HG02938 (cell line): ENCODE measurements at regions not wholly inside any gene's neighbourhood (a gene's known extent, or its start where the extent isn't known, plus 50 kb on each side); places are given as distances from the start of the nearest gene placed in this dataset.

Experiments used
- ATAC-seq: cut with Tn5 transposase; IDR thresholded peaks from one replicate; pipeline ENCODE4 v1.9.1; 2021; ENCODE audit warnings: mild to moderate bottlenecking, moderate library complexity; ENCODE audit not compliant: unreplicated experiment

DNA sequence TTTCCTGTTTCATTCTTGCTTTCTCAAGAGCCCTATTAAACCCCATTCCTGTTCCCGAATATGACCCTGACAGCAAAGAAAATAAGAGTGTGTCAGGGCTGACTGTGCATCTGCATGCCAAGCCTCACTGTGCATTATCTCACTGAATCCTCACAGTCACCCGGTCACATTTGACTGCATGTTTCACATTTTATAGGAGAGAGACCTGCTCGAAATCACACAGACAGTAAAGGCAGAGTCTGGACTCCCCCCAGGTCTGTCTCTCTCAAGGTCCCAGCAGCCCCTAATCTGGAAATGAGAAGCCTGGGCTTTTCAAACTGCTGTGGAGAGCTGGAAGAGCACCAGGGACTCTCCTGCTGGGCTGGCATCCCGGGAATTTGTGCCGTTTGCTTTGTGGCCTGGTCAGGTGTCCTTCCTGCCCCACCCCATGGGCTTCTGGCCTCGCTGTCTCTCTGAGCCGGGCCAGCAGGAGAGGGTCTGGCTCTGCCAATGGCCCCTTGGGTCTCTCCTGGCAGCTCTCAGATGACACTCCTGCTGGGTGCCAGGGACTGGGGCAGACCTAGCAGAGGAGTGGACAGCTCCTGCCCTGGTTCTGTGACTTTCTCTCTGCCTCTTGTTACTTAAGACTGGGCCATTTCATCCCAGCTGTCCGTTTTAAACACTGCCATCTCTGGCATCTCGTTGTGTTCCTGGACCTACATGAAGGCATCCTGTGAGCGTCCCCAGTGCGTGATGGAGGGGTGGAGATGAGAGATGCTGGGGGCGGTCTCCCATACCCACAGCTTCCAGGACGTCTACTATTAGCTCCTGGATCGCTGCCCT is 173.6 kb downstream of the ARHGAP12 start:
- ATAC-seq: no peak

DNA sequence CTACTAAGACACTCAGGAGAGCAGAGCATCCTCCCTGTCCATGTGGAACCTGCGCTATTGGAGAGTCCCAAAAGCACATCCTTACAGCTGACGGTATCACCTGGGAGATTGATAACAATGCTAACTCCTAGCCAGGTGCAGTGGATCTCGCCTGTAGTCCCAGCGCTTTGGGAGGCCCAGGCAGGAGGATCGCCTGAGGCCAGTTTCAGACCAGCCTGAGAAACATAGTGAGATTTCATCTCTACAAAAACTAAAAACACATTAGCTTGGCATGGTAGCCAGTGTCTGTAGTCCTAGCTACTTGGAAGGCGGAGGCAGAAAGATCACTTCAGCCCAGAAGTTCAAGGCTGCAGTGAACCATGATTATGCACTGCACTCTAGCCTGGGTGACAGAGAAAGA is 174.9 kb downstream of the ARHGAP12 start:
- no peak for ATAC-seq

GRCh38 chr10:31752170-31752569 is 176.5 kb downstream of the ARHGAP12 start:
- ATAC-seq: no peak

- ATAC-seq: no peak
Observed at GRCh38 chr10:31751738-31752080, 176.9 kb downstream of the ARHGAP12 start.

GRCh38 chr10:31751051-31751737 is 177.4 kb downstream of the ARHGAP12 start:
- no peak for ATAC-seq

DNA sequence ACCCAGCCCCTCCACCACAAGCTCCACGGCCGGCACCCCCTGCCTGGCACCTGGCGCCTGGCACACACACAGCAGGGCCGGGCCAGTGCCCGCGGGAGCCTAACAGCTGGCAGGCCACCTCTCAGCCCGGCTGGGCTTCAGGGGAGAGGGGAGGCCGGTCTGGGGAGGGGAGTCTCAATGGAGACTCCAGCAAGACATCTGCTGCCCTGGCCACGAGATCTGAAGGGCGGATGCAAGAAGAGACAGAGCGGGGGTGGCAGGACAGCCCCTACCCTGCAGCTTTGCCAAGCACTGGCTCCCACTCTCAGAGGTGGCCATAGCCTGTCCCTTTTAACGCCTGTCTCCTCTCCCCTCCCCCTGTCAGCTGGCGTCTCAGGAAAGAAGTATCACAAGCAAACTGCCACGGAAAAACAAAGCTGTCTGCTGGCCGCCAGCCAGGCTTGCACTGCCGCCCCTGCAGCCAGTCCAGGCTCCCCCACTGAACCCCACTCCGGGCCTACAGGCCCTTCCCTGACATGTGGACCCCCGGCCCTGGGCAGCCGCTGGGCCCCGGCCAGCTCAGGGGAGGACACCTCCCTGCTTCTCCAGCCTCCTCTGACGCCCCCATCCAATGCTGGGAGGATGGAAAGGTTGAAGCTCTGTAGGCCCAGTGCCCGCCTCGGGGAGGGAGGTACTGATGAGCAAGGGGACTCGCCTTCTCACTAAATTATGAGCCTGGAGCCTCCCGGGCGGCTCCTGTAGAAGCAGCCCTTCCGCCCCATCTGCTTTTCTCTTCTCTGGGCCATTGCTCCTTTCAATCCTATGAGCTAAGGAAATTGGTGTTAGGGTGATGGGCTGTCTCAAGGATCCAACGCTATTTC is 178.4 kb downstream of the ARHGAP12 start:
- ATAC-seq: no peak

- no peak for ATAC-seq
Observed at GRCh38 chr10:31749301-31749700, 179.3 kb downstream of the ARHGAP12 start.

DNA sequence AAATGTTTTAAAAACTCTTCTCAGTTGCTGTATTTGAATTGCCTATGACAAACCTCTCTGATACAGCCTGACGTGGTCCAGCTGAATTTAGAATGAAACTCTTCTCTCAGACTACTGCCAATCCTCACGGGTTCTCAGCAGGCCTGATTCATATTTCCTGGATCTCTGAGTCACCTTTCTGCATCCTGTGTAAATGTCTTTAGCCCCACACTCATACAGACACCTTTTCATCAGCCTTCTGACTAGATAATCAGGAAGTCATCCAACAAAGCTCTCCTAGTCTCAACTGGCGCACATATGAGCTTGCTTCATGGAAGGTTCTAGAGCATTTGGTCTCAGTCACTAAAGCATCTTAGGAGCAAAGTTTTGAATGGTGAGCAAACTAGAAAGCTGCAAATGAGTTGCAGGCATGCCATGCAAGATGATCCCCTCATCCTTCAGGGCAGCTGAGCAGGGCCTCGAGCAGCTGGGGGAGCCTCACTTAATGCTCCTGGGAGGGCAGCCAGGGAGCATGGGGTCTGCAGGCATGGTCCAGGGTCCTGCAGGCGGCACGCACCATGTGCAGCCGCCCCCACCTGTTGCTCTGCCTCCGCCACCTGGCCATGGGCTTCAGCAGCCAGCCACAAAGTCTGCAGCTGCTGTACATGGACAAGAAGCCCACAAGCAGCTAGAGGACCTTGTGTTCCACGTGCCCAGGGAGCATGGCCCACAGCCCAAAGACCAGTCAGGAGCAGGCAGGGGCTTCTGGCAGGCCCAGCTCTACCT is 182.8 kb downstream of the ARHGAP12 start:
- ATAC-seq: no peak

GRCh38 chr10:31744025-31744424 is 184.6 kb downstream of the ARHGAP12 start:
- no peak for ATAC-seq

- ATAC-seq: no peak
Observed at GRCh38 chr10:31742255-31742654, 186.4 kb downstream of the ARHGAP12 start.

- ATAC-seq: no peak
Observed at GRCh38 chr10:31741473-31741872, 187.2 kb downstream of the ARHGAP12 start.

DNA sequence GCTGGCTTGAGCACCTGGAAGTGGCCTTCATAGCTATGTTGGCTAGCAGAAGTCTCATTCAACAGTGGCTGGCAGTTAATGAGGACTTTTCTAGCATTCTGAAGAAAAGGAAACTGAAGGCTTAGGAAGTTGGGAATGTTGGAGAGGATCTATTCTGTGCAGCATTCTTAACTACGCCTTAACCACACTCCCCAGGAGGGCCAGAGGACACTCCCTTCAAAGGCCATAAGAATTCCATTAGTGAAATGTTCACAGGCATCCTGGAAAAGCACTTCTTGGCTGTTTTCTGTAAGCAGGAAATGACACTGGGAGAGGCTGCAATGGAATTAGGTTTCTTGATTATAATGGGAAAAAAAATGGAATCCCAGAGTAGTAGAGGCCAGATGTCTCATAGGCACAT is 188.9 kb downstream of the ARHGAP12 start:
- no peak for ATAC-seq

- no peak for ATAC-seq
Observed at GRCh38 chr10:31739146-31739545, 189.5 kb downstream of the ARHGAP12 start.

- ATAC-seq: no peak
Observed at GRCh38 chr10:31731711-31732110, 196.9 kb downstream of the ARHGAP12 start.

- no peak for ATAC-seq
Observed at GRCh38 chr10:31730776-31731175, 197.9 kb downstream of the ARHGAP12 start.

GRCh38 chr10:31728698-31729224 is 199.9 kb downstream of the ARHGAP12 start:
- ATAC-seq: no peak

DNA sequence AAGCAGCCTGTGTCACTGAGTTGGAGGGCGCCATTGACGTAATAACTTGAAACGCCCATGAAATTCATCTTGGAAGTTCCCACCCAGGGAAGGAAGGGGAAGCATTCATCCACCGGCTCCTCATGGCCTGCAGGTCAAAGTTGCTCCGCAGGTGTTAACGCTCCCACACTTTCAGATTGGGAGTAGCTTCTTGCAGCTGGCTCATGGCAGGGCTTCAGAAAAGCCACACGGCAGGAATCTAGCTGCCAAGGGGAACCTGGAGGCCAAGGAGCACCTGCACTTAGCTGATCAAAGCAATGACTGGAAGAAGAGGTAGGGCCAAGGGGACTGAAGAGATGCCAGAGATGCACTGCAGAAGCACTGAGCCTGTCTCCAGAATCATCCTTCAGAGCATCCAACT is 203.2 kb downstream of the ARHGAP12 start:
- no peak for ATAC-seq

- no peak for ATAC-seq
Observed at GRCh38 chr10:31724296-31724695, 204.3 kb downstream of the ARHGAP12 start.

GRCh38 chr10:31723106-31723750 is 205.4 kb downstream of the ARHGAP12 start:
- ATAC-seq: no peak

DNA sequence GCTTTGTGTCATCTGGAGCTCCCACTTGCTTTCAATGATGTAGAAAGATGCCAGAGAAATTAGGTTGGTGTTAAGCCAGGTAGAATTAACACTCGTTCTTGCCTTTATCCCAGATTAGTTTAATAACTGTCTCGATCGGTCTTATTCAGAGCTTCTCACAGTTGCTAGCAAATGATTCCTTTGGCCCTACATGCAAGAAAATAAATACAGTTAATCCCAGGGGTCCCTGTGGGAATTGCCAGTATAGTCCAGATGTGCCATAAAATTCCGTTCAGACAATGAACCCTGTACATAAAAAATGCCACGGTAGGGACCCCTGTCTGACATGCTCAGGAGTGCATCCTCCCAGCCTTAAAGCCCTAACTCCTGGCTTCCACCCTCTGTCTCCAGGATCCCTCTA is 207.5 kb downstream of the ARHGAP12 start:
- no peak for ATAC-seq
